ENCODE measurements at regions not wholly inside any gene's neighbourhood (a gene's known extent, or its start where the extent isn't known, plus 50 kb on each side); places are given as distances from the start of the nearest gene placed in this dataset.

DNA sequence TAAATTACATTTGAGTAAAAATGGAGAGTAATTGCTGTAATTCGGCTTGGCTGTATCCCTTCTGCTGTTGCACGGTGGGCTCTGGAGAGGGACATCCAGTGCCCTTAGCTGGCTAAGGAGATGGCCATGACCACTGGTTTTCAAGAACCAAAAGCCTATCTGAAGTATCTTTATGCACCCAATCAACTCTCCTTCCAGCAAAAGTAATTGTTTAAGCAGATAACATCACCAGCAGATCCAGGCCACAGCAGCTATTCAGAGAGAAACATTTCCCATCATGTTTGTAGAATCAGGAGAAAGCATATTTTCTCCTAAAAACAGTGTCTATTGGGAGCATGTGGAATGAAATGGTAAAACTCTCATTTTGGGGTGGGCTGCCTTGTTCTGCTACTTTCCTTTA lies 514.5 kb upstream of the RGMA start:
- DNase-seq (ENCODE audit: low read depth): no peak
- H3K4me3 ChIP-seq (ENCODE audit: low read length): no peak overlapping the region
- TF ChIP-seq, protein P1, sequence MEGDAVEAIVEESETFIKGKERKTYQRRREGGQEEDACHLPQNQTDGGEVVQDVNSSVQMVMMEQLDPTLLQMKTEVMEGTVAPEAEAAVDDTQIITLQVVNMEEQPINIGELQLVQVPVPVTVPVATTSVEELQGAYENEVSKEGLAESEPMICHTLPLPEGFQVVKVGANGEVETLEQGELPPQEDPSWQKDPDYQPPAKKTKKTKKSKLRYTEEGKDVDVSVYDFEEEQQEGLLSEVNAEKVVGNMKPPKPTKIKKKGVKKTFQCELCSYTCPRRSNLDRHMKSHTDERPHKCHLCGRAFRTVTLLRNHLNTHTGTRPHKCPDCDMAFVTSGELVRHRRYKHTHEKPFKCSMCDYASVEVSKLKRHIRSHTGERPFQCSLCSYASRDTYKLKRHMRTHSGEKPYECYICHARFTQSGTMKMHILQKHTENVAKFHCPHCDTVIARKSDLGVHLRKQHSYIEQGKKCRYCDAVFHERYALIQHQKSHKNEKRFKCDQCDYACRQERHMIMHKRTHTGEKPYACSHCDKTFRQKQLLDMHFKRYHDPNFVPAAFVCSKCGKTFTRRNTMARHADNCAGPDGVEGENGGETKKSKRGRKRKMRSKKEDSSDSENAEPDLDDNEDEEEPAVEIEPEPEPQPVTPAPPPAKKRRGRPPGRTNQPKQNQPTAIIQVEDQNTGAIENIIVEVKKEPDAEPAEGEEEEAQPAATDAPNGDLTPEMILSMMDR (conservative IDR thresholded peaks at IDR 0.05; ENCODE audit: low read length): no peak

DNA sequence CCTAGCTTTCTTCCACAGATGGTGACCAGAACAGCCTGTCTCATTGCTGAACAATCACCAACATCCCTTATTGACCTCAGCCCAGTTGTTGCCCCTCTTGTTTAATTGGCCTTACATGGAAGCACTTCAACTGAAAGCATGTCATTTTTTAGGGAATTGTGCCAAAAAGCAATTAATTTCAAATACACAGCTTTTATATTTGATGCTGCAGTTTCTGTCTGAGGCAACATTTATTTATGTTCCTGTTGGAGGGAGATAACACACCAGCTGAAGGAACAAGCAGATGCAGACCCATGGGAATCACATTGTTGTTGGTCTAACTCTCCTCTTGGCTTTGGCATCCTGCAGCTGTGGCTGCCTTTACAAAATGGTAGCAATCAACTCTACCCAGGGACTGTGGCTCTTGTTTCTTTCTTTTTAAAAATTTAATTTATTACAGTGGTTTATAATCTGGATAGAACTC lies 498.1 kb upstream of the RGMA start:
- no peak for DNase-seq (ENCODE audit: low read depth)
- H3K4me3 ChIP-seq (ENCODE audit: low read length): no peak overlapping the region
- TF ChIP-seq, protein P1 (conservative IDR thresholded peaks at IDR 0.05; ENCODE audit: low read length): no peak

DNA sequence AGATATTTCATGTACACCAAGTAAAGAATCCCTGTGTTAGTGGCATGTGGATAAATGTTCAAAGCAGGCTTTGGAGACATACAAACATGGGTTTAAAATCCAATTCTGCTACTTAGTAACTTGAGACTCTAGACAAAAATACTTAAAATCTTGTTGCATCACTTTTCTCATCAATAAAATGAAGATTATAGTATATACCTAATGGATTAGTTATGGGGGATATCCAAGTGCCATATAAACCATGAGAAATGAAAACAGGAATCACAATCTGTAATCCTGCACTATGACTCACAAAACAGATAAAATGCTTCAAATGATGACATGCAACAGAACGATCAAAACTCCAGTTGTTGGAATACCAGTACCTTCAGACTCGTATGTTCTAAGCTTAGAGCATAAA lies 496.0 kb upstream of the RGMA start:
- no peak for DNase-seq (ENCODE audit: low read depth)
- H3K4me3 ChIP-seq (ENCODE audit: low read length): no peak overlapping the region
- TF ChIP-seq, protein P1 (conservative IDR thresholded peaks at IDR 0.05; ENCODE audit: low read length): no peak

DNA sequence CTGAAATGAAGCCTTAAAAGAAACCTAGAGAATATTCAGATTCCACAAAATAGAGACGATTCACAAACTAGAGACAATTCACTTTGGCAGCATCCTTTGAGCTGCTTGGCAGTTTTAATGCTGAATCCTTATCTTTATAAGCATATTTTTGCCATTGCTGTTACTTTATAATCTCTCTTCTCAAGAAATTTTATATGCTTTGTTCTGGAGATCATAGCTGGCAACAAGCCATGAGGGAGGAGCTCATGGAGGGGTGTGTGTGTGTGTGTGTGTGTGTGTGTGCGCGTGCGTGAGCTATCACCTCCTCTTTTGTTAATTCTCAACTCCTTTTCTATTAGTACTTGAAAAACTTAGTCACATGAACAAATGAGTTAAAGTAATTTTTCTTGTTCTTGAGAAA lies 495.0 kb upstream of the RGMA start:
- TF ChIP-seq, protein P1 (conservative IDR thresholded peaks at IDR 0.05; ENCODE audit: low read length): no peak
- DNase-seq (ENCODE audit: low read depth): no peak
- no peak overlapping the region for H3K4me3 ChIP-seq (ENCODE audit: low read length)

DNA sequence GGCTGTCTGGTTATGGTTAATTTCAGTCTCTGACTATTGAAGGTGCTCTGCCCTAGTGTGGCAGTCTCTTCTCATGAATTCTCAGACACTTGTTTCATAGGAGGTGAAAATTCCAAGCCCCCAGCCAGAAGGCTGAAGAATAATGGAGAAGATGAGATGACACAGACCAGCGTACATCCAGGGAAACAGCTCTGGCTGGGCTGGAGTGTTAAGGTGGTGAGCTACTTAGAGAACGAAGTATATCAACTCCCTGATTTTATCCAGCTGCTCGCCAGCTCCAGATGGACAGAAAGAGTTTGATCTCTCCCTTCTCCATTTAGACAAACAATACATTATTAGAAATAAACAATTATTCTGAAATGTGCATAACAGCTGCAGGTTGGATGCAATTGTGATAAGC lies 494.5 kb upstream of the RGMA start:
- no peak overlapping the region for H3K4me3 ChIP-seq (ENCODE audit: low read length)
- no peak for DNase-seq (ENCODE audit: low read depth)
- TF ChIP-seq, protein P1 (conservative IDR thresholded peaks at IDR 0.05; ENCODE audit: low read length): no peak

DNA sequence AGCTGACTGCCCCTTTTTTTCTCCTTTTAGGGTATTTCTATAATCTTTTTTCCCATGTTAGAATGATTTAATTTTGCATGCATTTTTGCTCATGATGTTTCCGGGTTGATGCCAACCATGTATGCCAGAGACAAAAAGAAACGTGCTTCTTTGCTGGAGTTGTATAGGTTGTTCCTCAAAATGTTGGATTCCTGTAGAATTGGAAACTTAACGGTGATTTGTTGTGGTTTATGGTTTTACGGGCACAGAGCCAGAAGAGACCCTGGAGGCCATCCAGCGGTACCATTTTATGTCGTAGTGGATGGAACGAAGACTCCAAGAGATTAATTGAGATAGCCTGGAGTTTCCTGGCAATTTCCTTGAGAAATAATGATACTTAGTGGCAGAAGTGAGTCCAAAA lies 481.5 kb upstream of the RGMA start:
- TF ChIP-seq, protein P1 (conservative IDR thresholded peaks at IDR 0.05; ENCODE audit: low read length): no peak
- no peak for DNase-seq (ENCODE audit: low read depth)
- H3K4me3 ChIP-seq (ENCODE audit: low read length): no peak overlapping the region

DNA sequence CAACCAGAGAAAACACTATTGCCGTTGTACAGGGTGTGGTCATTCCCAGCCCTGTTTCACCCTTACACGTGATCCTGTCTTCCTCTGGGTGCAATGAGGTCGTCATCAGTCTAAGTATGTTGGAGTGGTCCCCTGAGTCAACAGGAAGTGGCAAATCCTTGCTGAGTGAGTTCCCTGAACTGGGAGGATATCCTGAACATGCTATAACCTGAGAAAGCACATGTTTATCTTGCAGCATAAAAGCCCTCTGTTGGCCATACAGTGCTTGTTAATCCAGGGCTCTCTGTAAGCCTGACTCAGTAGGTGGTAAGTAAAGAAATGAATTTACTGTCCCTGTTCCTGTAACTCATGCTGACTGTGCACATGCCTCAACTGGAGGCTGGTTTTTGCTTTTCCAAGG lies 477.8 kb upstream of the RGMA start:
- TF ChIP-seq, protein P1 (conservative IDR thresholded peaks at IDR 0.05; ENCODE audit: low read length): no peak
- H3K4me3 ChIP-seq (ENCODE audit: low read length): no peak overlapping the region
- DNase-seq (ENCODE audit: low read depth): no peak
